ENCODE measurements at regions not wholly inside any gene's neighbourhood (a gene's known extent, or its start where the extent isn't known, plus 50 kb on each side); places are given as distances from the start of the nearest gene placed in this dataset.
"Not testable (repeated sequence)": the region's sequence is repeated elsewhere in the genome, so short reads cannot be mapped to it uniquely, and the experiment has no call there.

GRCh38 chrX:40530509-40530908 is 50.3 kb upstream of the ATP6AP2 start:
- DNase-seq (ENCODE audit: low spot score in 2 of 2), result no peak
- intact Hi-C loops (cut with DNase I; ENCODE audit: low total_unique reads), result no loop called here
- no peak overlapping the region for H3K4me3 ChIP-seq (ENCODE audit: low read depth, poor library complexity, severe bottlenecking)
- 71 to 78% methylated on average over 2 of the region's 2 CpGs for WGBS, 2 donors
- TF ChIP-seq, protein P1, sequence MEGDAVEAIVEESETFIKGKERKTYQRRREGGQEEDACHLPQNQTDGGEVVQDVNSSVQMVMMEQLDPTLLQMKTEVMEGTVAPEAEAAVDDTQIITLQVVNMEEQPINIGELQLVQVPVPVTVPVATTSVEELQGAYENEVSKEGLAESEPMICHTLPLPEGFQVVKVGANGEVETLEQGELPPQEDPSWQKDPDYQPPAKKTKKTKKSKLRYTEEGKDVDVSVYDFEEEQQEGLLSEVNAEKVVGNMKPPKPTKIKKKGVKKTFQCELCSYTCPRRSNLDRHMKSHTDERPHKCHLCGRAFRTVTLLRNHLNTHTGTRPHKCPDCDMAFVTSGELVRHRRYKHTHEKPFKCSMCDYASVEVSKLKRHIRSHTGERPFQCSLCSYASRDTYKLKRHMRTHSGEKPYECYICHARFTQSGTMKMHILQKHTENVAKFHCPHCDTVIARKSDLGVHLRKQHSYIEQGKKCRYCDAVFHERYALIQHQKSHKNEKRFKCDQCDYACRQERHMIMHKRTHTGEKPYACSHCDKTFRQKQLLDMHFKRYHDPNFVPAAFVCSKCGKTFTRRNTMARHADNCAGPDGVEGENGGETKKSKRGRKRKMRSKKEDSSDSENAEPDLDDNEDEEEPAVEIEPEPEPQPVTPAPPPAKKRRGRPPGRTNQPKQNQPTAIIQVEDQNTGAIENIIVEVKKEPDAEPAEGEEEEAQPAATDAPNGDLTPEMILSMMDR (IDR thresholded peaks at IDR 0.05), result no peak
- TF ChIP-seq POLR2A (IDR thresholded peaks at IDR 0.05), result no peak

DNA sequence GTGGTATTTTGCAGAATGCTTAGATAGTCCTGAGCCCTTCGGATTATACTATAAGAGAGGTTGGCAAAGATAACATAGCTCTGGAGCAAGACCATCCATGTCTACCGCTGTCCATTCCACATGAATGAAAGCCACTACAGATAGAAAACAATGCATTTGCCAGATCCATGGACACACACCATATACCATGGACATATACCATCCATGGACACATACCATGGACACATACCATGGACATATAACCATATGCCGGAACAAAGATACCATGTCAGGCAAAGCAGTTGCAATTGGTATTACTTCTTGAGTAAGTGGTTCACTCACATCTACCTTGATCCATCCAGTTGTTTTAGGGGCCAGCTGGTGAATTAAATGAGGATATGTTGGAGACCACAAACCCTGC is 53.2 kb upstream of the ATP6AP2 start:
- no peak for DNase-seq (ENCODE audit: low spot score in 2 of 2)
- WGBS, 2 donors, result 95 to 98% methylated on average over 3 of the region's 3 CpGs
- TF ChIP-seq POLR2A (IDR thresholded peaks at IDR 0.05), result no peak
- TF ChIP-seq, protein P1 (IDR thresholded peaks at IDR 0.05), result no peak

GRCh38 chrX:40526412-40526811 is 54.4 kb upstream of the ATP6AP2 start:
- no peak for TF ChIP-seq POLR2A (IDR thresholded peaks at IDR 0.05)
- TF ChIP-seq, protein P1 (IDR thresholded peaks at IDR 0.05), result no peak
- no peak overlapping the region for H3K4me3 ChIP-seq (ENCODE audit: low read depth, poor library complexity, severe bottlenecking)
- WGBS, 2 donors, result 87 to 96% methylated on average over 2 of the region's 2 CpGs
- intact Hi-C loops (cut with DNase I; ENCODE audit: low total_unique reads), result no loop called here
- no peak for DNase-seq (ENCODE audit: low spot score in 2 of 2)

More for the DNA sequence above, 53.2 kb upstream of the ATP6AP2 start:
- H3K4me3 ChIP-seq (ENCODE audit: low read depth, poor library complexity, severe bottlenecking), result no peak overlapping the region
- intact Hi-C loops (cut with DNase I; ENCODE audit: low total_unique reads), result no loop called here

DNA sequence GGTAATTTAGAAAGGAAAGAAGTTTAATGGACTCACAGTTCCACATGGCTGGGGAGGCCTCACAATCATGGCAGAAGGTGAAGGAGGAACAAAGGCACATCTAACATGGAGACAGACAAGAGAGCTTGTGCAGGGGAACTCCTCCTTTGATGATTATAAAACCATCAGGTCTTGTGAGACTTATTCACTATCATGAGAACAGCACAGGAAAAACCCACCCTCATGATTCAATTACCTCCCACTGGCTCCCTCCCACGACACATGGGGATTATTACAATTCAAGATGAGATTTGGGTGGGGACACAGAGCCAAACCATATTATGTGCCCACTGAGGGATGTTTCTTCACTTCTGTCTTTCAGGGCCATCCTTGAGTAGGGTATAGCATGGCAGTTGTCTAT is 54.9 kb upstream of the ATP6AP2 start:
- WGBS, 2 donors, result 70 to 83% methylated on average over 1 of the region's 1 CpG
- H3K4me3 ChIP-seq (ENCODE audit: low read depth, poor library complexity, severe bottlenecking); DNase-seq (ENCODE audit: low spot score in 2 of 2); intact Hi-C loops (cut with DNase I; ENCODE audit: low total_unique reads): not testable (repeated sequence)

- H3K4me3 ChIP-seq (ENCODE audit: low read depth, poor library complexity, severe bottlenecking), result no peak overlapping the region
- WGBS, 2 donors, result 83 to 86% methylated on average over 1 of the region's 1 CpG
- intact Hi-C loops (cut with DNase I; ENCODE audit: low total_unique reads), result no loop called here
- no peak for TF ChIP-seq POLR2A (IDR thresholded peaks at IDR 0.05)
- TF ChIP-seq, protein P1 (IDR thresholded peaks at IDR 0.05), result no peak
- DNase-seq (ENCODE audit: low spot score in 2 of 2), result no peak
Observed at GRCh38 chrX:40524423-40524822, 56.3 kb upstream of the ATP6AP2 start.

GRCh38 chrX:40523852-40524251 is 56.9 kb upstream of the ATP6AP2 start:
- no peak overlapping the region for H3K4me3 ChIP-seq (ENCODE audit: low read depth, poor library complexity, severe bottlenecking)
- DNase-seq (ENCODE audit: low spot score in 2 of 2), result no peak
- 92 to 93% methylated on average over 2 to 3 of the region's 3 CpGs for WGBS, 2 donors
- TF ChIP-seq, protein P1 (IDR thresholded peaks at IDR 0.05), result no peak
- TF ChIP-seq POLR2A (IDR thresholded peaks at IDR 0.05), result no peak
- intact Hi-C loops (cut with DNase I; ENCODE audit: low total_unique reads), result no loop called here
